ENCODE measurements at regions not wholly inside any gene's neighbourhood (a gene's known extent, or its start where the extent isn't known, plus 50 kb on each side); places are given as distances from the start of the nearest gene placed in this dataset.
"Not testable (repeated sequence)": the region's sequence is repeated elsewhere in the genome, so short reads cannot be mapped to it uniquely, and the experiment has no call there.

GRCh38 chr5:152052470-152052869 lies 127.8 kb upstream of the GLRA1 start:
- WGBS, 2 donors, result 47 to 54% methylated on average over 3 of the region's 3 CpGs
- Histone ChIP-seq H3K4me3 (ENCODE audit: low read length in 2 of 2) (no peak overlapping the region), H3K4me1 (ENCODE audit: control insufficient read depth in 1 of 2, insufficient read depth in 2 of 2, low read length in 2 of 2) (no peaks in the 10 kb centered on the region), H3K36me3 (ENCODE audit: control insufficient read depth in 1 of 2, insufficient read depth in 2 of 2, low read length in 1 of 2) (no peaks in the 10 kb centered on the region), H3K27ac (ENCODE audit: low read depth in 1 of 2, low read length in 2 of 2) (no peak overlapping the region), H3K27me3 (ENCODE audit: control insufficient read depth in 1 of 2, insufficient read depth in 2 of 2, low read length in 1 of 2) (no peaks in the 10 kb centered on the region), H3K9me3 (ENCODE audit: control insufficient read depth, low read length) (peaks cover 3% of the 10 kb centered on the region)
- intact Hi-C loops (cut with DNase I), result no loop called here
- DNase-seq (no peak), ATAC-seq (ENCODE audit: low FRiP score) (no peak)

- no peaks in the 10 kb centered on the region for H3K4me1 ChIP-seq (ENCODE audit: control insufficient read depth in 1 of 2, insufficient read depth in 2 of 2, low read length in 2 of 2)
- no peak for ATAC-seq (ENCODE audit: low FRiP score)
- H3K36me3 ChIP-seq (ENCODE audit: control insufficient read depth in 1 of 2, insufficient read depth in 2 of 2, low read length in 1 of 2), result no peaks in the 10 kb centered on the region
- no peak for DNase-seq
- intact Hi-C loops (cut with DNase I), result no loop called here
- H3K27me3 ChIP-seq (ENCODE audit: control insufficient read depth in 1 of 2, insufficient read depth in 2 of 2, low read length in 1 of 2), result no peaks in the 10 kb centered on the region
- no peak overlapping the region for H3K27ac ChIP-seq (ENCODE audit: low read depth in 1 of 2, low read length in 2 of 2)
- peaks cover 3% of the 10 kb centered on the region for H3K9me3 ChIP-seq (ENCODE audit: control insufficient read depth, low read length)
- H3K4me3 ChIP-seq (ENCODE audit: low read length in 2 of 2), result no peak overlapping the region
- 33 to 40% methylated on average over 10 of the region's 10 CpGs for WGBS, 2 donors
These were observed 127.1 kb upstream of the GLRA1 start for GRCh38 chr5:152051499-152052454.

- Histone ChIP-seq H3K36me3 (ENCODE audit: control insufficient read depth in 1 of 2, insufficient read depth in 2 of 2, low read length in 1 of 2) (no peaks in the 10 kb centered on the region), H3K27me3 (ENCODE audit: control insufficient read depth in 1 of 2, insufficient read depth in 2 of 2, low read length in 1 of 2) (no peaks in the 10 kb centered on the region), H3K4me1 (ENCODE audit: control insufficient read depth in 1 of 2, insufficient read depth in 2 of 2, low read length in 2 of 2) (no peaks in the 10 kb centered on the region), H3K27ac (ENCODE audit: low read depth in 1 of 2, low read length in 2 of 2) (no peak overlapping the region), H3K9me3 (ENCODE audit: control insufficient read depth, low read length) (peaks cover 2% of the 10 kb centered on the region), H3K4me3 (ENCODE audit: low read length in 2 of 2) (no peak overlapping the region)
- no peak for DNase-seq
- intact Hi-C loops (cut with DNase I), result no loop called here
- 60 to 62% methylated on average over 4 of the region's 4 CpGs for WGBS, 2 donors
- ATAC-seq (ENCODE audit: low FRiP score), result no peak
These were observed 121.7 kb upstream of the GLRA1 start for GRCh38 chr5:152046361-152046760.

GRCh38 chr5:152038856-152039255 lies 114.2 kb upstream of the GLRA1 start:
- H3K27me3 ChIP-seq (ENCODE audit: control insufficient read depth in 1 of 2, insufficient read depth in 2 of 2, low read length in 1 of 2); H3K27ac ChIP-seq (ENCODE audit: low read depth in 1 of 2, low read length in 2 of 2); H3K9me3 ChIP-seq (ENCODE audit: control insufficient read depth, low read length); intact Hi-C loops (cut with DNase I); DNase-seq; H3K36me3 ChIP-seq (ENCODE audit: control insufficient read depth in 1 of 2, insufficient read depth in 2 of 2, low read length in 1 of 2); H3K4me3 ChIP-seq (ENCODE audit: low read length in 2 of 2); H3K4me1 ChIP-seq (ENCODE audit: control insufficient read depth in 1 of 2, insufficient read depth in 2 of 2, low read length in 2 of 2); ATAC-seq (ENCODE audit: low FRiP score): not testable (repeated sequence)
- WGBS, 2 donors, result 61 to 65% methylated on average over 2 of the region's 2 CpGs

GRCh38 chr5:152026328-152027024 lies 101.8 kb upstream of the GLRA1 start:
- H3K4me1 ChIP-seq (ENCODE audit: control insufficient read depth in 1 of 2, insufficient read depth in 2 of 2, low read length in 2 of 2); H3K36me3 ChIP-seq (ENCODE audit: control insufficient read depth in 1 of 2, insufficient read depth in 2 of 2, low read length in 1 of 2); H3K27ac ChIP-seq (ENCODE audit: low read depth in 1 of 2, low read length in 2 of 2); H3K27me3 ChIP-seq (ENCODE audit: control insufficient read depth in 1 of 2, insufficient read depth in 2 of 2, low read length in 1 of 2); DNase-seq; H3K9me3 ChIP-seq (ENCODE audit: control insufficient read depth, low read length); H3K4me3 ChIP-seq (ENCODE audit: low read length in 2 of 2); intact Hi-C loops (cut with DNase I); ATAC-seq (ENCODE audit: low FRiP score): not testable (repeated sequence)
- 63 to 64% methylated on average over 9 of the region's 9 CpGs for WGBS, 2 donors

- Histone ChIP-seq H3K36me3 (ENCODE audit: control insufficient read depth in 1 of 2, insufficient read depth in 2 of 2, low read length in 1 of 2) (no peaks in the 10 kb centered on the region), H3K27ac (ENCODE audit: low read depth in 1 of 2, low read length in 2 of 2) (no peak overlapping the region), H3K27me3 (ENCODE audit: control insufficient read depth in 1 of 2, insufficient read depth in 2 of 2, low read length in 1 of 2) (no peaks in the 10 kb centered on the region), H3K4me3 (ENCODE audit: low read length in 2 of 2) (no peak overlapping the region), H3K4me1 (ENCODE audit: control insufficient read depth in 1 of 2, insufficient read depth in 2 of 2, low read length in 2 of 2) (no peaks in the 10 kb centered on the region), H3K9me3 (ENCODE audit: control insufficient read depth, low read length) (no peaks in the 10 kb centered on the region)
- no peak for ATAC-seq (ENCODE audit: low FRiP score)
- no peak for DNase-seq
- WGBS, 2 donors, result 58 to 64% methylated on average over 1 of the region's 1 CpG
- intact Hi-C loops (cut with DNase I), result no loop called here
These were observed 91.8 kb upstream of the GLRA1 start for GRCh38 chr5:152016421-152016820.

- no peaks in the 10 kb centered on the region for H3K36me3 ChIP-seq (ENCODE audit: control insufficient read depth in 1 of 2, insufficient read depth in 2 of 2, low read length in 1 of 2)
- no peak overlapping the region for H3K4me3 ChIP-seq (ENCODE audit: low read length in 2 of 2)
- H3K4me1 ChIP-seq (ENCODE audit: control insufficient read depth in 1 of 2, insufficient read depth in 2 of 2, low read length in 2 of 2), result no peaks in the 10 kb centered on the region
- no peaks in the 10 kb centered on the region for H3K27me3 ChIP-seq (ENCODE audit: control insufficient read depth in 1 of 2, insufficient read depth in 2 of 2, low read length in 1 of 2)
- intact Hi-C loops (cut with DNase I), result no loop called here
- DNase-seq (no peak), ATAC-seq (ENCODE audit: low FRiP score) (no peak)
- H3K9me3 ChIP-seq (ENCODE audit: control insufficient read depth, low read length), result peaks cover under 1% of the 10 kb centered on the region
- WGBS, 2 donors, result 13 to 14% methylated on average over 3 of the region's 3 CpGs
- H3K27ac ChIP-seq (ENCODE audit: low read depth in 1 of 2, low read length in 2 of 2), result no peak overlapping the region
These were observed 83.1 kb upstream of the GLRA1 start for GRCh38 chr5:152007653-152008335.

- DNase-seq (no peak), ATAC-seq (ENCODE audit: low FRiP score) (no peak)
- intact Hi-C loops (cut with DNase I), result no loop called here
- Histone ChIP-seq H3K36me3 (ENCODE audit: control insufficient read depth in 1 of 2, insufficient read depth in 2 of 2, low read length in 1 of 2) (no peaks in the 10 kb centered on the region), H3K9me3 (ENCODE audit: control insufficient read depth, low read length) (peaks cover 5% of the 10 kb centered on the region), H3K4me3 (ENCODE audit: low read length in 2 of 2) (no peak overlapping the region), H3K27me3 (ENCODE audit: control insufficient read depth in 1 of 2, insufficient read depth in 2 of 2, low read length in 1 of 2) (no peaks in the 10 kb centered on the region), H3K27ac (ENCODE audit: low read depth in 1 of 2, low read length in 2 of 2) (no peak overlapping the region), H3K4me1 (ENCODE audit: control insufficient read depth in 1 of 2, insufficient read depth in 2 of 2, low read length in 2 of 2) (no peaks in the 10 kb centered on the region)
- WGBS, 2 donors, result 92 to 93% methylated on average over 13 of the region's 13 CpGs
These were observed 79.4 kb upstream of the GLRA1 start for GRCh38 chr5:152004095-152004494.
